CD4-positive, alpha-beta T cell treated with Interleukin-12 subunit alpha and Interleukin-12 subunit beta, for 1 hour (primary cell): ENCODE measurements at regions not wholly inside any gene's neighbourhood (a gene's known extent, or its start where the extent isn't known, plus 50 kb on each side); places are given as distances from the start of the nearest gene placed in this dataset.
"Not testable (repeated sequence)": the region's sequence is repeated elsewhere in the genome, so short reads cannot be mapped to it uniquely, and the experiment has no call there.

ENCODE experiments used
- DNase-seq: peaks from one replicate; pipeline ENCODE4 v3.0.0-alpha.2; 2020

DNA sequence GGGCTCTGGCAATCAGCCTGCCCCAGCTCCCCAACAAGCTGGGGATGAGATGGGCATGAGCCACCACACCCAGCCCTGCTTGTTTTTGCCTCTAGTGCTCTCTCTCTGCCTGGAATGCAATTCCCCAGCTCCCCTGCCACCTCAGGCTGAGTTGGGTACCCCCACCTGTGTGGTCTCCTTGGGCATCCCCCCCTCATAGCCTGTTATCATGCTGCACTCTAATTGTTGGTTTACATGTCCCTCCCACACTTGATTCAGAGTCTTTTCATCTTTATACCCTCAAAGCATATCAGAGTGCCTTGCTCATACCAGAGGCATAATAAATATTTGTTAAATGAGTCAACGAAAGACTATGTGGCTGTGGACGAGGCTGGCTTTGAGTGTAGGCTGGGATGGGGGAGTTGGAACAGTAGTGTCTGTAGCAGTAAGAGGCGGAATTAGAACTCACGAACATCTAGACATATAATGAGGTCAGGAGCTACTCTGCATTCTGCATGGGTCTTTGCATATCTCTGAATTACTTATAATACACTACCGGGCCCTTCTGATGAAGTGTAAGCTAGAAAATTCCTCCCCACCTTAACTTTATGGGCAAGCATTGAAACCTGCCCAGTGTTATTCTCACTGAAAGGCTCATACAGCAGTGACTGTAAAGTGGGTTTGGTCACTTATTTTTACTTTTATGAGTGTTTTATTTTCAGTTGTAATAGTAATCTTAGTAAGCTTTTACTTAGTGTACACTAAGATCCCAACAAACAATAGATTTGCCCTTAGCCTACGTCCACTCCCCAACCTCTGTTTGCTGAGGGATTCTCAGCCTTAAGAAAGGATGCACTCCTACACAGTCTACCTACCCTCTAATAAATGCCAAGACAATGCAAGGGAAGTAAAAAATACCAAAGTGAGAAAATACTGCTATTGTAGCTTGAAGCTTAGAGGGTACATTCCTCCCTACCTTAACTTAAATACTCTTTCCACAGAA lies 58.7 kb downstream of the EDN1 start:
- DNase-seq: no peak

DNA sequence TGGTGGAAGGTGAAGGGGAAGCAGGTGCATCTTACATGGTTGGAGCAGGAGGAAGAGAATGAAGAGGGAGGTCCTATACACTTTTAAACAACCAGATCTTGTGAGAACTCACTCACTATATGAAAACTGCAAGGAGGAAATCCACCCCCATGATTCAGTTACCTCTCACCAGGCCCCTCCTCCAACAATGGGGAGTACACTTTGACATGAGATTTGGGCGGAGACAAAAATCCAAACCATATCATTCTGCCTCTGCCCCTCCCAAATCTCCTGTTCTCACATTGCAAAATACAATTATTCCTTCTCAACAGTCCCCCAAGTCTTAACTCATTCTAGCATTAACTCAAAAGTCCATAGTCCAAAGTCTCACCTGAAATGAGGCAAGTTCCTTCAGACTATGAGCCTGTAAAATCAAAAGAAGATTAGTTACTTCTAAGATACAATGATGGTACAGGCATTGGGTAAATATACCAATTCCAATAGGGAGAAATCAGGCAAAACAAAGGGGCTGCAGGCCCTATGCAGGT lies 60.5 kb downstream of the EDN1 start:
- DNase-seq: no peak

DNA sequence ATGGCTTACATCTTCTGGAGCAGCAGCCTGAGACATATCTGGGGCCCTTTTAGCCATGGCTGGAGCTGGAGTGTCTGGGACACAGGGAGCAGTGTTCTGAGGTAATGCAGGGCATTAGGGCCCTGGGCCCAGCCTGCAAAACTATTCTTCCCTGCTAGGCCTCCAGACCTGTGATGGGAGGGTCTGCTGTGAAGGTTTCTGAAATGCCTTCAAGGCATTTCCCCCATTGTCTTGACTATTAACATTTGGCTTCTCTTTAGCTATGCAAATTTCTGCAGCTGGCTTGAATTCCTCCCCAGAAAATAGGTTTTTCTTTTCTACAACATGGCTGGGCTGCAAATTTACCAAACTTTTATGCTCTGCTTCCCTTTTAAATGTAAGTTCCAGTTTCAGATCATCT lies 61.5 kb downstream of the EDN1 start:
- no peak for DNase-seq

- DNase-seq: no peak
These were observed 63.6 kb downstream of the EDN1 start for GRCh38 chr6:12353731-12354130.

DNA sequence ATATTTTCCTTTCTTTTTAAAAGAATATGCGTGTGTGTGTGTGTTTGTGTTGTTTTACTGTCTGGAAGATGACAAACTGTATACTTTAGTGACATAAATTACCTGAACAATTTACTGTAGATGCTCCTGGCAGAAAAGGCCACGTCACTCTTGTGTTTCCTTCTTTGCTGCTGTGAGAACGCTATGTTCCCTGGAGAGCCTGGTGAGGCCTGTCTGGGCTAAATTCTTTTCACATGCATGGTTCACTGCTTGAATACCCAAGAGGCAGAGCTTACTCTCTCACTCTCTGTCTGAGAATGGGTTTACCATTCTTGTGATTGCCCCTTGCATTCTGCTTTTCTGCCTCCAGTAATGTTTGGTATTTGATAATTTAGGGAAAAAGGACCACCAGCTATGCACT lies 64.3 kb downstream of the EDN1 start:
- no peak for DNase-seq

- no peak for DNase-seq
These were observed 65.2 kb downstream of the EDN1 start for GRCh38 chr6:12355354-12355753.

GRCh38 chr6:12356431-12356830 lies 66.3 kb downstream of the EDN1 start:
- no peak for DNase-seq

DNA sequence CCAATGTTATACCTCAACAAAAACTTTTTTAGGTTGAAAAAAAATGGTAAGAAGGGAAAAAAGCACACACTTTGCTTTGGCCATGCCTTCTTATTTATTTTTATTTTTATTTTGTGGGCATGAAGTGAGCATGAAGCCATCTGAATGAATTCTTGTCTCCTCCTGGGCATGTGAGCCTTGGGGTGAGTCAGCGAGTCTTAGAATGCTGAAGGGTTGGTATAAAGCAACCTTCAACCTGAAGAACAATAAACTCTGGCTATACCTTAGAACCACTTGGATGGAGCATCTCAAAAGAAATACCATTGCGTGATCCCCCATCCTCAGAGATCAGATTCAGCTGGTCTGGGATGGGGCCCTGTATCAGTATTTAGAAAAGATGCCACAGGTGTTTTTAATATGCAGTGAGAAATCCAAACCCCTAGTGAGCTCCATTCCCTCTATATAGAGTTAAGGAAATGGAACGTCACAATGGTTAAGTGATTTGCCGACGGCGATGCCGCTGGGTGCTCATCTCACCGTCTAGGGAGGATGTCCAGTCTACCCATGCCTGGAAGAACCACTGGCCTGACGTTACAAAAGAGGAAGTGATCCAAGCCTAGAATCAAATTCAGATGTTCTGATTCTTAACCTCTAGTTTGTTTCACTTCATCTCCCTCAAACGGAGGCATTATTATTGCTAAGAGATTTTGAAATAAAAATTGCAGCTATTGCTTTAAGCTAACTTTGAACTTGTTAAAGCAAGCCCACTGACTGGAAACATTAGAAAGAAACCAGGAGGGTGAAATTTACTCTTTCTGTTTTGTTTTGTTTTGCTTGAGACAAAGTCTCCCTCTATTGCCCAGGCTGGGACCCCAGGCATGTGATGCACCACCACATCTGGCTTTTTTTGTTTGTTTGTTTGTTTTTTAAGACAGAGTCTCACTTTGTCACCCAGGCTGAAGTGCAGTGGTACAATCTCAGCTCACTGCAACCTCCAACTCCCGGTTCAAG lies 67.1 kb downstream of the EDN1 start:
- no peak for DNase-seq

DNA sequence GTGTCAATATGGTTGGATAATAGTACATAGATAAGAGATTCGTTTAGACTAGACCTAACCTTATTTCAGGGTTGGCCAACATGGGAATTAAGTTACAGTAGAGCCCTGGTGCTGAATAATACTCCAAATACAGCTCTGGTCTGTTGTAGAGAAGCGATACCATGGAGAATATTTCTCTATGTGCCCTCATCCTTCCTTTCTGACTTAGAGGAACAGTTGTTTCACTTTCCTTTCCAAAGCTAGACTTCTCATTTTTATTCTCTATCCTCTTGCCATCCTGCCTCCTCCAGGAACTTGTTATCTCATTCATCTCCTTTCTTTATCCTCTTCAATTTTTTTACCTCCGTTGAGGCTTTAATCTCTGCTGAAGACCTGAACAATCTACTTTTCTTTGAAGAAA lies 68.9 kb downstream of the EDN1 start:
- DNase-seq: no peak

- no peak for DNase-seq
These were observed 71.0 kb downstream of the EDN1 start for GRCh38 chr6:12361042-12361765.

DNA sequence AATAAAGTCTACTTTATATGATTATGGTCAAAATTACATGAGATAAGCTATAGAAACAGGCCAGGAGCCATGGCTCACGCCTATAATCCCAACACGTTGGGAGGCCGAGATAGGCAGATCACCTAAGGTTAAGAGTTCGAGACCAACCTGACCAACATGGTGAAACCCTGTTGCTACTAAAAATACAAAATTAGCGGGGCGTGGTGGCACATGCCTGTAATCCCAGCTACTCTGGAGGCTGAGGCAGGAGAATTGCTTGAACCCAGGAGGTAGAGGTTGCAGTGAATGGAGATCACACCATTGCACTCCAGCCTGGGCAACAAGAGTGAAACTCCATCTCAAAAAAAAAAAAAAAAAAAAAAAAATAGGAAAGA lies 73.1 kb downstream of the EDN1 start:
- DNase-seq: not testable (repeated sequence)

GRCh38 chr6:12363651-12364381 lies 73.7 kb downstream of the EDN1 start:
- peak; percentile 2 for DNase-seq

GRCh38 chr6:12364621-12365020 lies 74.5 kb downstream of the EDN1 start:
- DNase-seq: no peak

DNA sequence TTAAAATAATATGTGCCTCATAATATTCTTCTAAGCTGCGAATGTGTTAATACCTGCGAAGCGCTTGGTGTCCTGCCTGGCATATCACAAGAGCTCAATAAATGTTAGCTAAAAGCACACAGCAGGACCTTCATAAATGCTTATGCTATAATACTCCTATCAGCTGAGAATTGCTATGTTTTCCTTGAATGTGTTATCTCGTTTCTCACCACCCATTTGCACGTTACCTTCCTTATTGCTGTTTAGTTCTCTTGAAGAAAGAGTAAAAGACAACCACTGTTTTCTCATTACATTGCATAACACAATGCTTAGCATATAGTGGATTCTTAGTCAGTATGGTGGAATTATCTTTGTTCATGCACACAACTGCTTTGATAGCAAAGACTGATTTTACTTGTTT lies 76.6 kb downstream of the EDN1 start:
- no peak for DNase-seq

GRCh38 chr6:12367412-12367811 lies 77.3 kb downstream of the EDN1 start:
- no peak for DNase-seq

DNA sequence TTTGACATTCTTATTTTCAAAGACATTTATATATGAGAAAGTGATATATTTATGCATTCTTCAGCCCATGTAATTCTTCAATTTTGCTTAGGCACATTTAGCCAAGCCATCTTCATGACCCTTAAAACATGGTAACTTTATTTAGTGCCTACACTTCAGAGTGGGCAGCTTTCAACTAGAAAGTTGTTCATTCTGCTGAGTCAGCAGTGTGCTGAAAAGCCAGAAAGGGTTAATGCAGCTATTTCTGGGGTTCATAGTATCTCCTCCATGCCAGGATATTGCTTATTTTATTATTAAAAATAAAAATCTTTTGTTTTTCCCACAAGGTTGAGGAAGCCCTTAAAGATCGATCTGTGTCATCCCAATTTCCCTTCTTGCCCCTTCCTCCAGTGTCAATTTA lies 79.2 kb downstream of the EDN1 start:
- DNase-seq: no peak

GRCh38 chr6:12369781-12370262 lies 79.7 kb downstream of the EDN1 start:
- no peak for DNase-seq

GRCh38 chr6:12371151-12371550 lies 81.0 kb downstream of the EDN1 start:
- no peak for DNase-seq

GRCh38 chr6:12371641-12372146 lies 81.5 kb downstream of the EDN1 start:
- no peak for DNase-seq

DNA sequence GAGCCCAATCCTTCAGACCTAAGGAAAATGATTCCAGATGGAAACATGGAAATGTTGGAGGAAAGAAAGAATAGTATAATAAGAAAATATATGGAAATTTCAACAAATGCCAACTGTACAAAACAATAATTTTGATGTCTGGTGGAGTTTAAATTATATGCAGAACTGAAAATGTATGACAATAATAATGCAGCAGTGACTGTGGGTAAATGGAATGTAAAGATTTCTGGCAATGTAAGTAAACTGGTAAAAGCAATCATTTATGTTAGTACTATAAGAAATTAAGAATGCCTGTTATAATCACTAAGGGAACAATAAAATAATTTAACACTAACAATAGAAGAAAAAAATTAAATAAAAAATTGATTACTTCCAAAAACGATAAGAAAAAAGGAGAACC lies 89.0 kb downstream of the EDN1 start:
- no peak for DNase-seq

DNA sequence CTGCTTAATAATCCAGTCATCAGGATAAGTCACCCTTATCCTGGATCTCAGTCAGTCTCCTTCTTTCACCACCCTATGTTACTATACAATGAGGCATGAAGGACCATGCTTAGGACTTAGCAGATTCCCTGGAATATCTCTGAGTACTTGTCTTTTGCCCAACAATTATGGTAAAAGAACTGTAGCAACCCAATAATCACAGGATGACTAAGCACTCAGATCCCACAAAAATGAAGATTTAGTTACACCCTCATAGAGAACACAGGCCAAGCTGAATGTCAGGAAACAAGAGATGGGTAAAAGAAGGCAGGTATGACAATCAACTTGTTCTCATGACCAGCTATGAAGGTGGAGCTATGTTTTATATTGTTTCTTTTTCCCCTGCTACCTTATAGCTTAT lies 91.4 kb downstream of the EDN1 start:
- no peak for DNase-seq

GRCh38 chr6:12383448-12383847 lies 93.3 kb downstream of the EDN1 start:
- DNase-seq: no peak
